GM21528 (cell line): ENCODE measurements at regions not wholly inside any gene's neighbourhood (a gene's known extent, or its start where the extent isn't known, plus 50 kb on each side); places are given as distances from the start of the nearest gene placed in this dataset.
"Not testable (repeated sequence)": the region's sequence is repeated elsewhere in the genome, so short reads cannot be mapped to it uniquely, and the experiment has no call there.

Experiments
- ATAC-seq: cut with Tn5 transposase; IDR thresholded peaks from one replicate; pipeline ENCODE4 v1.9.1; 2021; ENCODE audit warnings: mild to moderate bottlenecking, moderate library complexity; ENCODE audit not compliant: unreplicated experiment, low FRiP score

DNA sequence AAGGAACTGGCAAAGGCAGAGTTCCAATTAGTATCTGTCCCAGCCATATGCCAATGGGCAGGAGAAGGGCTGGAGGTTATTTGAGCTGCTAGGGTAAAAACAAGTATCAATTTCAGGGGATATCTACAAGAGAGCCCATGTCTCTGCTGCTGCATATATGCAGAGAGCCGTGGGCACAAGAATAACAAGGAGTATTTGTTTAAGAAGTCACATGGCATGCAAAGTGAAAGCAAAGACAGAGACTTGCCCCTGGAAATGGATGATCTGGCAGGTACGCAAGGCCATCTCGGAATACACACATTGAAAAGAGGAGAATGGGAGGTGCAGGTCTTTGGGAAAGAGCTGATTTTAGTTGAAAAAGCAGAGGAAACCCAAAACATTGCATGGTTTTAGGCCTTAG, 170.6 kb downstream of the EVA1A start:
- ATAC-seq: no peak

GRCh38 chr2:75389271-75389670, 171.5 kb downstream of the EVA1A start:
- ATAC-seq: no peak

DNA sequence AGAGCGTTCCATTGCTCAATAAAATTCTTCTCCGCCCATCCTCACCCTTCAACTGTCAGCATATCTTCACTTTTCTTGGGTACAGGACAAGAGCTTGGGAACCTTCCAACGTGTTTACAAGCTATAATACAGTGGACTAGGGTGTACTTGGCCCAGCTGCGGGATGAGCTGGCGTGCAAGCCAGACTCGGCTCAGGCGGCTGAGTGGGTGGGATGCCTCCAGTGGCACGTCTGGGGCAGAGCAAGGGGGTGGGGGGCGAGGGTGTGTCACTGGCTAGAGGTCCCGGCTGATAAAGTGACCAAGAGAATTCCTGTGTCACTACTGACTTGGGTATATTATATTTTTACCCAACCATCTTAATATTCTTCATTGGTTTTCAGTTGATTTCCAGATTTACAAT, 179.7 kb downstream of the EVA1A start:
- no peak for ATAC-seq

GRCh38 chr2:75379476-75380210, 180.3 kb upstream of the TACR1 start:
- no peak for ATAC-seq

DNA sequence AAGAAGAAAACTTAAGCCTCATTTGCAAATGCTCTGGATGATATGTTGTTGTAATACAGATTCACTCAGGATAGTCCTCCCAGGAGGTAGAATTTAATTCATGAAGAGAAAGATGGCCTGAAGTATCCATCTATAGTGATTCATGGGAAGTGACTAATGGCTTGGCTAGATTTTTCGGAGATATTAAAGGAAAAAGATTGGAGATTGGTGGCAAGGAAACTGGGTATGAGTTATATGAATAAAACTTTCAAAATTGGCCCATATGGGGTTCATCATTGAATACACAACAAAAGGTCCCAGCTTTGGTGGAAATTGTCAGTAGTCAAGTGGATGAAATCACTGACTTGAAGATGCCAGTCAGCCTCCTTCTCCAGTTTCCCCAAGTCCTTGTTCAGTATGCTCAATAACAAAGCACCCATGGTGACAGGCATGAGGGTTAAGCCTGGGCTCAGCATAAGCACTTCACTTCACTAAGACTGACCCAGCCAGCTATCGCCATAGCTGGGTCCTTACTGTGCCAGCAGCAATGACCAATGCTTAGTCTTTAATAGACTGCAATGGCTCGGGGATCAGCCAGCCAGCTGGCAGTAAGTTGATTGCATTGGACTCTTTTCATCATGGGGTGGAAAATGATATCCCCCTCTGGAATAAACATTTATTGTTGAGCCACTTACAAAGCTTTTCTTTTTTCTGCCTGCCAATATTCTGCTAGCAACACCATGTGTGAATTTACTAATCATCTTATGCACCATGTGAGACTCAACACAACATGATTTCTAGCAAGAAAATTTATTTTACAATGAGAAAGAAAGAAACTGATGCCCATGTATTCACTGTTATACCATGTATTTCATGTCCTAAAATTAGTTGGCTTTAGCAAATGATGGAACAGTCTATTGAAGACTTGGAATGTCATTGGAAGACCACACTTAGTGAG, 176.6 kb upstream of the TACR1 start:
- ATAC-seq: no peak

DNA sequence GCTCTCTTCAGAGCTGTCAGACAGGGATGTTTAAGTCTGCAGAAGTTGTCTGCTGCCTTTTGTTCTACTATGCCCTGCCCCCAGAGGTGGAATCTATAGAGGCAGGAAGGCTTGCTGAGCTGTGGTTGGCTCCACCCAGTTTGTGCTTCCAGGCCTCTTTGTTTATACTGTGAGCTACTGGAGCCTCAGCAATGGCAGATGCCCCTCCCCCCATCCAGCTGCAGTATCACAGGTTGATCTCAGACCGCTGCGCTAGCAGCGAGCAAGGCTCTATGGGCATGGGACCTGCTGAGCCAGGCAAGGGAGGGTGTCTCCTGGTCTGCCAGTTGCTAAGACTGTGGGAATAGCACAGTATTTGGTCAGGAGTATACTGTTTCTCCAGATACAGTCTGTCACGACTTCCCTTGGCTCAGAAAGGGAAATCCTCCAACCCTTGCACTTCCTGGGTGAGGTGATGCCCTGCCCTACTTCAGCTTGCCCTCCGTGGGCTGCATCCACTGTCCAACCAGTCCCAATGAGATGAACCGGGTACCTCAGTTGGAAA, 175.2 kb upstream of the TACR1 start:
- ATAC-seq: not testable (repeated sequence)

GRCh38 chr2:75367401-75367800, 168.1 kb upstream of the TACR1 start:
- no peak for ATAC-seq

- ATAC-seq: no peak
Observed at GRCh38 chr2:75361486-75361885, 162.2 kb upstream of the TACR1 start.

- ATAC-seq: no peak
Observed at GRCh38 chr2:75360945-75361344, 161.6 kb upstream of the TACR1 start.

GRCh38 chr2:75356865-75357264, 157.5 kb upstream of the TACR1 start:
- ATAC-seq: no peak

DNA sequence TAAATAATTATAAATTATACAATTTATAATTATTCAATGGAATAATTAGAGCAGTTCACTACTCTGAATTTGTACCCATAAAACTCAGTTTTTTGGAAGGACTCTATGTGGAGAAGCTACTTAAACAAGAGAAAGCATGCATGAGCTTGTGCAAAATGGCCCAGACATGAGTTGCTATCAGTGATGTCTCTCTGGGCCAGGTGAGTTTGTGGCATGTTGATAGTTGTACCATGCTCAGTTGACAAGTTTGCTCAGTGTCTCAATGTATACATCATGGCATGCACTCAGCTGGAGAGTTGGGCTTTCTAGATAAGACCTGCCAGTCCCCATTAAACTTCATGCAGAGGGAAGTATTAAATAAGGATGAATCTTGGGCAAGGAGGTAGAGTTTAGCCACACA, 153.8 kb upstream of the TACR1 start:
- no peak for ATAC-seq

- no peak for ATAC-seq
Observed at GRCh38 chr2:75348307-75348706, 149.0 kb upstream of the TACR1 start.

- no peak for ATAC-seq
Observed at GRCh38 chr2:75344146-75344545, 144.8 kb upstream of the TACR1 start.

DNA sequence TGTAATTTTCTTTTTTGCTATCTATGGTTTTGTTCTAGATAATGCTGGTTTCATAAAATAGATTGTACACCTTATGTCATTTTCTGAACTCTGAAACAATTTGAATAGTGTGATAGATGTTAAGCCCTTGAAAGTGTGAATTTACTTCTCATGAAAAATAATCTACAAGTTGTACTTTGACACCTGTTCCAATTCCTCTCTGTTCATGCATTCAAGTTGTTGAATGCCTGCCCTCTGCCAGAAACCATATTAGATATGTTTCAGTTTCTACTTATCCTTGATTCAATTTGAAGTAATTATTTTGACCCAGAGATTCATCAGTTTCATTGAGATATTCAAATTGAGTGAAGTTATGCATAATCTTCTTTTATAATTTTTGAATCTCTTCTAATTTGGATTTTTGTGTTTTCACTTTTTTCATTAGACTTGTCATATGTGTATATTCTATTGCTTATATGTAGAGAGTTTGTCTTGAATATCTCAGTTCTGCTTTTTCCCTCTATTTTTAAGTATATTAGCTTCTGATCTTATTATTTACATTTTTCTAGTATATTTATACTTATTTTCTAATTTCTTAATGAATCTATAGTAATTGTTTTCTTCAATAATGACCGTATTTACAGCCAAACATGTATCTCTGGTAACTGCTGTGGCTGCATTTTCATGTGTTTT, 143.3 kb upstream of the TACR1 start:
- no peak for ATAC-seq

- no peak for ATAC-seq
Observed at GRCh38 chr2:75340560-75340959, 141.2 kb upstream of the TACR1 start.

- ATAC-seq: no peak
Observed at GRCh38 chr2:75338461-75338860, 139.1 kb upstream of the TACR1 start.

DNA sequence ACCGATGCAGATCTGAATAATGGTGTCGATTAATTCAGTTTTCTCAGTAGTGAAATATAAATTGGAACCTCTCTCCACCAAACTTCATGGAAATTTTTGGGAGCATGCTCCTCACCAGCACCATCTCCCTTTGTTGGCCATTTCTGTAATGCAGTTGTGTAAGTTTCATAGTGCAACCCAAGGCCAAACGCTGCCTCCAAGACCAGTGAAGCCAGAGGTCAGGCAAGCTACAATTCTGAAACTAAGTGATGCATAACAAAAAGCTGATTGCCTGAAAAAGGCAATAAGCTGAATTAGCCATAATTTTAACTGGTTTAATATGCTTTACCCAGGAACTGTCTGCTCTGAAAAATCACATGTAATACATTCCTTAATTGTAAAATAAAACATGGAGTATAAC, 138.3 kb upstream of the TACR1 start:
- no peak for ATAC-seq

- ATAC-seq: no peak
Observed at GRCh38 chr2:75337016-75337415, 137.7 kb upstream of the TACR1 start.

DNA sequence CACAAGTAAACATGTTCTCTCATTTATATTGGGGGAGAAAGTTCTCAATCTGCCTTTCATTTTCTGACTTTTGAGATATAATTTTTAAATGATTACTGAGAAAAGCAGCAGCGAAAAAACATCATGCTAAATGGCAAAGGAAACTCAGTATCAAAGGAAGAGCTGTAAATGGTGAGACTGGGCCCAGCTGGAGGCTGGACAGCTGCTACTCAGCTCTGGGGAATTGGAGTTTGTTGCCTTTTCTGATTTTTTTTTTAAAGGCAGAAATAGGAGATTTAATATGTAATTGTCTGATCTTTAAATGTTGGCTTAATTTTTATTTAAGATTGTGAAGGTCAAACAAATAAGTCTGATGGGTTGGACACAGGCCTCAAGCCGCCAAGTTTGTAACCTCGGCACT, 137.1 kb upstream of the TACR1 start:
- ATAC-seq: no peak

- ATAC-seq: no peak
Observed at GRCh38 chr2:75334076-75334475, 134.8 kb upstream of the TACR1 start.

DNA sequence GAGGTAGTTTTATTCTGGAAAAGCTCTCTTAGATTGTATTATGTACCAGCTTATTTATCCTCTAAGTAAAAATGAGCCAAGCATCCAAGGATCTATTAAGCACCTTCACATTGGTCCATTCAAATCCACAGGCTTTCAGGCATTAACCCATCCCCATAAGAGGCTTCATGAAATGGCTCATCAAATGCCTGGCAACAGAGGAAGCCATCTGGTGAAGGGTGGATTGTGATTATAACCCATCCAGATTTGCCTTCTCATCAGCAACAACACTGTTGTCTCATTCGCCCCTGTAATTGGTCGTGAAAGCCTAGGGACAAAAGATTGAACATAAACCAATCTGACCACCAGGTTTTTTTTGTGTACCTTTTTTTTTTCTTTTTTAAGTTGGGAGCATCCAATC, 134.3 kb upstream of the TACR1 start:
- ATAC-seq: no peak
